Ascending aorta (tissue), 2 donors: ENCODE measurements at regions not wholly inside any gene's neighbourhood (a gene's known extent, or its start where the extent isn't known, plus 50 kb on each side); places are given as distances from the start of the nearest gene placed in this dataset.

Experiments used
- DNase-seq, 2 donors: peaks; one replicate each; pipeline ENCODE4 v3.0.0-alpha.2; 2019; ENCODE audit warnings: low spot score in 2 of 2
- H3K27ac ChIP-seq, 2 donors: fragments of 200-600 bp; sonication (generic); one replicate each; pipeline ENCODE4 v1.5.1; 2016 to 2017; ENCODE audit warnings: mild to moderate bottlenecking in 1 of 2
- H3K27me3 ChIP-seq: fragments of 200-600 bp; sonication (generic); one replicate; pipeline ENCODE4 v1.5.1; 2017
- H3K36me3 ChIP-seq, 2 donors: fragments of 200-600 bp; sonication (generic); one replicate each; pipeline ENCODE4 v1.5.1; 2016
- H3K4me1 ChIP-seq, 2 donors: fragments of 200-600 bp; sonication (generic); one replicate each; pipeline ENCODE4 v1.5.1; 2016 to 2017; ENCODE audit warnings: mild to moderate bottlenecking in 1 of 2
- H3K4me3 ChIP-seq, 2 donors: fragments of 200-600 bp; sonication (generic); one replicate each; pipeline ENCODE4 v1.5.1; 2016 to 2017; ENCODE audit warnings: mild to moderate bottlenecking in 1 of 2
- H3K9me3 ChIP-seq, 2 donors: fragments of 200-600 bp; sonication (generic); one replicate each; pipeline ENCODE4 v1.5.1; 2016
- CTCF ChIP-seq, 3 experiments: fragments of 200-600 bp in 2 of 3; fragments of 450-650 bp in 1 of 3; sonication (generic) in 2 of 3; IDR thresholded peaks; one replicate each; pipeline ENCODE4 v1.5.1; 2016 to 2019; ENCODE audit warnings: antibody characterized with exemption in 3 of 3, mild to moderate bottlenecking in 1 of 3, moderate library complexity in 1 of 3
- intact Hi-C: fragments of 100-400 bp; cut with DNase I; formaldehyde crosslinking; loops from one replicate; pipeline ENCODE4 v1.15.1; 2023

- Histone ChIP-seq H3K4me3 (no peak overlapping the region), H3K9me3 (no peaks in the 10 kb centered on the region), H3K27me3 (no peaks in the 10 kb centered on the region), H3K4me1 (no peaks in the 10 kb centered on the region), H3K36me3 (no peaks in the 10 kb centered on the region), H3K27ac (no peak overlapping the region)
- intact Hi-C loops: no loop called here
- TF ChIP-seq CTCF (IDR thresholded peaks at IDR 0.05): no peak
- DNase-seq: no peak
Measured at GRCh38 chr13:43994999-43995859, 115.5 kb downstream of the LACC1 start.

GRCh38 chr13:43996221-43996620 is 116.5 kb downstream of the LACC1 start:
- H3K9me3 ChIP-seq: no peaks in the 10 kb centered on the region
- DNase-seq: no peak
- no peaks in the 10 kb centered on the region for H3K4me1 ChIP-seq
- no peak for TF ChIP-seq CTCF (IDR thresholded peaks at IDR 0.05)
- no peaks in the 10 kb centered on the region for H3K27me3 ChIP-seq
- H3K4me3 ChIP-seq: no peak overlapping the region
- no peaks in the 10 kb centered on the region for H3K36me3 ChIP-seq
- intact Hi-C loops: no loop called here
- H3K27ac ChIP-seq: no peak overlapping the region

GRCh38 chr13:44003481-44003880 is 123.8 kb downstream of the LACC1 start:
- no peak for TF ChIP-seq CTCF (IDR thresholded peaks at IDR 0.05)
- Histone ChIP-seq H3K27me3 (no peaks in the 10 kb centered on the region), H3K4me3 (no peak overlapping the region), H3K9me3 (peaks cover 0 to 3% of the 10 kb centered on the region in 2 donors), H3K4me1 (no peaks in the 10 kb centered on the region), H3K27ac (no peak overlapping the region), H3K36me3 (no peaks in the 10 kb centered on the region)
- intact Hi-C loops: no loop called here
- DNase-seq: no peak

- Histone ChIP-seq H3K27ac (no peak overlapping the region), H3K27me3 (no peaks in the 10 kb centered on the region), H3K4me1 (no peaks in the 10 kb centered on the region), H3K4me3 (no peak overlapping the region), H3K9me3 (peaks cover 0 to 3% of the 10 kb centered on the region in 2 donors), H3K36me3 (no peaks in the 10 kb centered on the region)
- intact Hi-C loops: no loop called here
- DNase-seq: no peak
- TF ChIP-seq CTCF (IDR thresholded peaks at IDR 0.05): no peak
Measured at GRCh38 chr13:44004878-44005277, 125.2 kb downstream of the LACC1 start.

GRCh38 chr13:44007451-44007850 is 127.7 kb downstream of the LACC1 start:
- Histone ChIP-seq H3K27ac (no peak overlapping the region), H3K4me1 (no peaks in the 10 kb centered on the region), H3K9me3 (peaks cover 0 to 3% of the 10 kb centered on the region in 2 donors), H3K27me3 (no peaks in the 10 kb centered on the region), H3K4me3 (no peak overlapping the region), H3K36me3 (no peaks in the 10 kb centered on the region)
- TF ChIP-seq CTCF (IDR thresholded peaks at IDR 0.05): no peak
- DNase-seq: no peak
- intact Hi-C loops: no loop called here
